ENCODE measurements at regions not wholly inside any gene's neighbourhood (a gene's known extent, or its start where the extent isn't known, plus 50 kb on each side); places are given as distances from the start of the nearest gene placed in this dataset.

- peak in 1 of 4 donors; percentile 3 for DNase-seq (ENCODE audit: low read depth in 4 of 4, low spot score in 2 of 4)
These were observed 86.8 kb downstream of the CCT6B start for GRCh38 chr17:34874478-34874877.

DNA sequence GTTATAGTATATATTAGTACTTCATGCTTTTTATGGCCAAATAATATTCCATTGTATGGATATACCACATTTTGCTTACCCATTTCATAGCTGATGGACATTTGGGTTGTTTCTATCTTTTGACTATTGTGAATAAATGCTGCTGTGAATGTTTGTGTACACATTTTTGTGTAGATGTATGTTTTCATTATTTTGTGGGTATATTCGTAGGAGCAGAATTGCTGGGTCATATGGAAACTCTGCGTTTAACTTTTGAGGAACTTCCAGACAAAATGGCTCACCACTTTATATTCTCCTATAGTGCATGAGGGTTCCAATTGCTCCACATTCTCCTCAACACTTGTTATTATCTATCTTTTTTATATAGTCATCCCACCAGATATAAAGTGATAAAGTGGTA, 88.6 kb downstream of the CCT6B start:
- DNase-seq (ENCODE audit: low read depth in 4 of 4, low spot score in 2 of 4), result no peak

- DNase-seq (ENCODE audit: low read depth in 4 of 4, low spot score in 2 of 4), result no peak
These were observed 91.6 kb downstream of the CCT6B start for GRCh38 chr17:34869641-34870040.

DNA sequence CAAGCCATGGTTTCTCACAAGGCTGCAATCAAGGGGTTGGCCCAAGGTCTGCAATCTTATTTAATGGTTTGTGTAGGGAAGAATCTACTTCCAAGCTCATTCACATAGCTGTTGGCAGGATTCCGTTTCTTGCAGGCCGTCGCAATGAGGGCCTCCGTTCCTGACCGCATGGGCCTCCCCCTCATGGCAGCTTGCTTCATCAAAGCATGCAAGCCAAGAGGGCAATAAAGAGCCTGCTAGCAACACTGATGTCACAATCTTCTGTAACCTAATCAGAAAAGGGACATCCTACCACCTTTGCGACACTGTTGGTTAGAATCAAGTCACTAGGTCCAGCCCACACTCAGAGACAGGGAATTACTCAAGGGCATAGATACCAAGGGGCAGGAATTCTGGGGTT, 95.5 kb downstream of the CCT6B start:
- DNase-seq (ENCODE audit: low read depth in 4 of 4, low spot score in 2 of 4), result no peak

DNA sequence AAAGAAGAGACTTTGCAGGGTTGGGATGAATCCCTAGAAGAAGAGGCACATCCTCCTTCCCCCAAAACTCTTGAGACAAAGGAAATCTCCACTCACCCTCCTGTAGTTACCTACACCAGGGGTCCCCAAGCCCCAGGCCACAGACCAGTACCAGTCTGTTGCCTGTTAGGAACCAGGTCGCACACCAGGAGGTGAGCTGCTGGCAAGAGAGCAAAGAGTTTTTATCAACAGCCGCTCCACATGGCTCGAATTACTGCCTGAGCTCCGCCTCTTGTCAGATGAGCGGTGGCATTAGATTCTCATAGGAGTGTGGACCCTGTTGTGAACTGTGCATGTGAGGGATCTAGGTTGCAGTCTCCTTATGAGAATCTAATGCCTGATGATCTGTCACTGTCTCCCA, 98.9 kb downstream of the CCT6B start:
- DNase-seq (ENCODE audit: low read depth in 4 of 4, low spot score in 2 of 4), result no peak

DNA sequence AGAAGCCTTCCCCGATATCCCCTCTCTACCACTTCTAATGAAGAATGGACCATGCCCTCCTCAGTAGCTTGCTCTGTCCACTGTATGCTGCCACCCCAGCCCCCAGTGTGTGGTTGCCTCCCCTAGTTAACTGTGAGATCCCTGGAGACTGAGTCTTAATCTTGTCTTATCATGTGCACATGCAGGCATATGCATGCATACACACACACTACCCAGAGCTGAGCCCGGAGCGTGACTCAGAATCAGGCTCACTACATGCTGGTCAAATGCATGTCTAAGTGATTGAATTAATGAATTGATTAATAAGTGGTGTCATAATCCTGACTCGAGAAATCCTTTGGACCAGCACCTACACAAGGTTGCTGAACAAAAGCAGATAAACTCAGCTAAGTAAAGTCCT, 99.4 kb downstream of the CCT6B start:
- no peak for DNase-seq (ENCODE audit: low read depth in 4 of 4, low spot score in 2 of 4)

GRCh38 chr17:34859652-34860051, 101.6 kb downstream of the CCT6B start:
- no peak for DNase-seq (ENCODE audit: low read depth in 4 of 4, low spot score in 2 of 4)

DNA sequence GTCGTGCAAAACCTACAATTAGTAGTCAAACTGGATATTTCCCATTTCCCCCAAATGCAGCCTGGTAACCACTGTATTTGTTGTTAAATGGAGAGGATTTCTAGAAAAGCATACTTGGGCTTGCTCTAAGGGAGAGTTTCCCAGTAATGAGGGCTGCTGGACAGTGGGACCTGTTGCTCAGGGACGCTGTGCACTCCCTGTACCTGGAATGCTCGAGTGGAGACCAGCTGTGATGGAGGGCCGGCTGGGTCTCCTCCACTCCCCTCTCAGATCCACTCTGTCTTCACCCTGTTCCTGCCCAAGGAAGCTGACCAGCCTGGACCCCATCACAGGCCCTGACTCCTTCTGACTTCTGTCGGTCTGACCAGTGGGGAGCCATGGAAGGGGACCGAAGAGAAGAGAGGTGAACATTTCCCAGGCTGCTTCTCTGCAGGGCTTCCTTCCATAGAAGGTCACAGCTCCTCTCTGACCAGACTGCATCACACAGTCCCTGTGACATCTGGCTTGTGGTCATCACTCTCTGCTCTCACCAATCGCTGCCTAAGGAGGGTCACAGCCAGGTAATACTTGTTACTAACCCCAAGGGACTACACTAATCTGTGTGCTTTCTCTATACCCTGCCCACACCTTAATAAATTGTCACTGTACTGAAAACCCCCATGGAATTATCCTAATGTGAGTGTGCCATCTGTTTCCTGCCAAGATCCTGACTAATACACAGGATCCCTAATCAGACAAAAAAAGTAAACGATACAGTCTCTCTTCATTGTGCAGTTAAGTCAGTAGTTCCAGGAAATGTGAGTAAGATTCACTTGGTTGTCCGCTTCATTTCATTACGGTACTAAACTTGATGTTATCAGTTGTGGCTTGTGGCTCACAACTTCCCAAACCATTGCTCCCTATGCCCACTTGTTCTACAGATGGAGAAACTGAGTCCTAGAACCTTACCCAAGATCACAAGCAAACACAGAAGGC, 102.4 kb downstream of the CCT6B start:
- no peak for DNase-seq (ENCODE audit: low read depth in 4 of 4, low spot score in 2 of 4)

DNA sequence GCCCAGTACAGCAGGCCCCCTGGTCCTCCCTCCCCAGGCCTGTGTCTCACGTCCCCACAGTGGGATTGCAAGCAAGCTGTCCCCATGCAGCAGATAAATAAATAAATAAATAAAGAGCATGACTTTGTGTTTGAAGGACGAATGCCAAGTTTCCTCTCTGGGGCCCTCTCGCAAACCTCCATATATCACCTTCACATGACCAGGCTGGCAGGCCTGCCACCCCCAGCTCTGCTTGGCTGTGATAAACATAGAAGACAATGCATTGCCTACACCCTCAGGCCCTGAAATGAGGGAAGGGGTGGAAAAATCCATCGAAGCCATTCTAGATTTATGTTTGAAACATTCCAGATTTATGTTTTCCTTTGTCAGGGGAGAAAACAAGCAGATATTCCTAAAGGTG, 107.3 kb downstream of the CCT6B start:
- DNase-seq (ENCODE audit: low read depth in 4 of 4, low spot score in 2 of 4), result no peak

GRCh38 chr17:34852614-34853013, 108.6 kb downstream of the CCT6B start:
- no peak for DNase-seq (ENCODE audit: low read depth in 4 of 4, low spot score in 2 of 4)

DNA sequence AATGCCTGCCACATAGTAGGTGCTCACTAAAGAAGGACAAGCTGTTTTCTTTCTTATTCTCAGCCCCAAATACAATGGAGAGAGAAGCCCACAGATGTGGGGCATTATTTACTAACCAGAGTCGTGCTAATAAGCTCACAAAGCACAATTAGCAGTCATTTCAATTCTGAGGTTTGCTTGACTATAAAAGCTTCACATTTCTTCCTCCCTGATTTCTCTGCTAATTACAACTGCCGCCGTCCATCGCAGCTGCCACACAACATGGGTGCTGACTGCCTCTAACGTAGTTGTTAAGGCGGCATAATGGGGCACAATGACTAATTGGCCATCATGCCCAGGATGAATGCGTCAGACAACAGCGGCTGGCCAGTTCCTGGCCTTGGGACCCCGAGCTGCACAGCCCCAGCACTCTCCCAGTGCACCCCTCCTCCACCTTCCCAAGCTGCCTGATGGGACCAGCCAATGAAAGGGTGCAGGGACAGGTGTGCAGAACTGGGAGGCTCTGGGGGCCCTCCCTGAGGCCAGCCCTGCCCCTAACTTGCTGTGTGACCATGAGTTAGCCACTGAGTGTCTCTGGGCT, 109.2 kb downstream of the CCT6B start:
- no peak for DNase-seq (ENCODE audit: low read depth in 4 of 4, low spot score in 2 of 4)

DNA sequence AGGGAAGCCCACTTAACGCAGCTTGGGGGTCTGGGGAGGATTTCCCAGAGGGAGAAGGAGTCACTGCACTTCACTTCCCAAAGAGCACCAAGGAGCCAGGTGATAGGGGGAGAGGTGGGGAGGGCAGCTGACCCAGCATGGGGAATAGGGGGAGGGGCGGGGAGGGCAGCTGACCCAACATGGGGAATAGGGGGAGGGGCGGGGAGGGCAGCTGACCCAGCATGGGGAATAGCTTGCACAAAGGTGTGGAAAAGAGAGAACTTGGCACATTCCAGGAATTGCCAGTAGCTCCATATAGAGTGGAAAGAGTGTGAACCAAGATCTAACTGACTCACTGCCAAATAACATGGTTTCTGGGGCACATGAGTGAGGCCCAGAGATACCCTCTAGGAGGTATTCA, 110.3 kb downstream of the CCT6B start:
- DNase-seq (ENCODE audit: low read depth in 4 of 4, low spot score in 2 of 4), result no peak

GRCh38 chr17:34850023-34850422, 111.2 kb downstream of the CCT6B start:
- DNase-seq (ENCODE audit: low read depth in 4 of 4, low spot score in 2 of 4), result no peak

DNA sequence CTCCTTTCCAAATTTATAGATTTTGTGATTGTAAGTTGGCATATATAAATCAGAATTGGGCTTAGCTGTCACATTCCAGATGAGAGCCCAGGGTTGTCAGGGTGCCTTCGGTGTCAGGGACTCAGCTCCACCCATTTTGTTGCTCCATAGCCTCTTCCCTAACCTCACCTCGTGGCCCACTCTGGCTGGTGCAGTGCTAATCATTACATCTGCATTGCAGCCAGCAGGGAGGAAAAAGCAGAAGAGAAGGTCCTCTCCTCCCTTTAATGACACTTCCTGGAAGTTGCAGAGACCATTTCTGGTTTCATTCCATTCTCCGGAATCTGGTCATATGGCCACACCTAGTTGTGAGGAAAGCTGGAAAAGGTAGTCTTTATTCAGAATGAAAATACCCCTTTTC, 113.3 kb downstream of the CCT6B start:
- no peak for DNase-seq (ENCODE audit: low read depth in 4 of 4, low spot score in 2 of 4)

- no peak for DNase-seq (ENCODE audit: low read depth in 4 of 4, low spot score in 2 of 4)
These were observed 116.0 kb downstream of the CCT6B start for GRCh38 chr17:34845296-34845695.

DNA sequence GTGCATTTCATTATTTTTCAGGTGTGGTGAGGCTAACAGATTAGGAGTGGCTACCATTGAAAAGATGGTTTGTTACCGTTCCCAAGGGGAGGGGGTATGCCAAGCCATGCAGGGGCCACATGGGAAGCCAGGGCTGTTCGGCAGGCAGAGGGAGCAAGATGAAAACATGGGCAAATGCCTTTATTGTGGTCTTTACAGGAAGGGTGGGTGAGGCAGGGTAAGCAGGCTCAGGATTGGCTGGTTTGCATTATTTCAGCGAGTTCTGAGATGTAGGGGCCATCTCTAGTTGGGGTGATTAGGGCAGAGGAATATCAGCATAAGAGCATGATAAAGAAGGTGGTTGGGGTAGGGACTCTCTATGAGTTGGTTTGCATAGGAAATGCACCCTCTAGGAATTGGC, 117.6 kb downstream of the CCT6B start:
- DNase-seq (ENCODE audit: low read depth in 4 of 4, low spot score in 2 of 4), result no peak

- DNase-seq (ENCODE audit: low read depth in 4 of 4, low spot score in 2 of 4), result no peak
These were observed 119.0 kb downstream of the CCT6B start for GRCh38 chr17:34842235-34842634.

DNA sequence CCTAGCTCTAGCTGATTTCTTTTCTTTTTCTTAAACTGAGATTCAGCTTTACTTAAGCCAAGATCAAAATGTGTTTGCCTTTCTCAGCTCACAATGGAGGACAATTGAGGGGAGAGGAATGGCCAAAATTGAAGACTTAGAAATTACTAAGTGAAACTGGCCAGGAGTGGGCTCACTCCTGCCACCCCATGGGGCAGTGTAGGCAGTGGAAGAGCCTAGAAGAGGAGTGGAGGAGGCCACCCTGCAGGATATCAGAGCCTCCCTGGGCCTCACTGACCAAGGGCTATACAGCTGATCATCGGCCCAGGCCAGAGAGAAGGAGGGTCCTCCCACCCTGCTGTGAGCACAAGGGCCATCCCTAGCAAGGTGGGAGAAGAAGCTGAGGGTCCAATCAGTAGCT, 119.8 kb downstream of the CCT6B start:
- DNase-seq (ENCODE audit: low read depth in 4 of 4, low spot score in 2 of 4), result no peak

- DNase-seq (ENCODE audit: low read depth in 4 of 4, low spot score in 2 of 4), result no peak
These were observed 120.5 kb downstream of the CCT6B start for GRCh38 chr17:34840750-34841149.

- no peak for DNase-seq (ENCODE audit: low read depth in 4 of 4, low spot score in 2 of 4)
These were observed 123.3 kb downstream of the CCT6B start for GRCh38 chr17:34837876-34838478.

- DNase-seq (ENCODE audit: low read depth in 4 of 4, low spot score in 2 of 4), result no peak
These were observed 128.9 kb downstream of the CCT6B start for GRCh38 chr17:34832376-34832775.

DNA sequence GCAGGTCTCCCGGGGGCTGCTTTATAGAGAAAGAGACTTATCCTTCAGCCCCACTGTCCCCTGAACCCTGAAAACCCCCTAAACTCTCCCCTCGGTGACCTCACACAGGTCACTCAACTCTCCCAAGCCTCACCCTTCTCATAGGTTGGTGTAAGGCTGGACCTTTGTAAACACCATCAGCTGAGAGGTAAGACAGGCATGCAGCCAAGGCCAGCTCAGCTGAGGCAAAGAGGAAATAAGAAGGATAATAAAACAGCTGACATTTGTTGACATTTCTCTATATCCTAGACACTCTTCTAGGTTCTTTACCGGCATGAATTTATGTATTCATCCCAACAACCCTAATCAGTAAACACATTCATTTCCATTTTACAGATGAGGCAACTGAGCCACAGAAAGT, 134.3 kb downstream of the CCT6B start:
- no peak for DNase-seq (ENCODE audit: low read depth in 4 of 4, low spot score in 2 of 4)

Measured in left renal cortex interstitium (tissue), 4 donors.